ENCODE measurements at regions not wholly inside any gene's neighbourhood (a gene's known extent, or its start where the extent isn't known, plus 50 kb on each side); places are given as distances from the start of the nearest gene placed in this dataset.

GRCh38 chr10:36606234-36606839, 519.1 kb upstream of the ANKRD30A start:
- no peak for DNase-seq (ENCODE audit: low read depth)
- no peak overlapping the region for H3K4me3 ChIP-seq (ENCODE audit: low read depth, low read length)
- TF ChIP-seq CTCF (IDR thresholded peaks at IDR 0.05; ENCODE audit: low read depth, low read length, missing control alignments) = no peak

GRCh38 chr10:36604316-36604715, 521.1 kb upstream of the ANKRD30A start:
- DNase-seq (ENCODE audit: low read depth) = no peak
- no peak overlapping the region for H3K4me3 ChIP-seq (ENCODE audit: low read depth, low read length)
- TF ChIP-seq CTCF (IDR thresholded peaks at IDR 0.05; ENCODE audit: low read depth, low read length, missing control alignments) = no peak

GRCh38 chr10:36603688-36604087, 521.7 kb upstream of the ANKRD30A start:
- no peak for TF ChIP-seq CTCF (IDR thresholded peaks at IDR 0.05; ENCODE audit: low read depth, low read length, missing control alignments)
- H3K4me3 ChIP-seq (ENCODE audit: low read depth, low read length) = no peak overlapping the region
- DNase-seq (ENCODE audit: low read depth) = no peak

GRCh38 chr10:36602374-36602773, 523.0 kb upstream of the ANKRD30A start:
- DNase-seq (ENCODE audit: low read depth) = no peak
- no peak for TF ChIP-seq CTCF (IDR thresholded peaks at IDR 0.05; ENCODE audit: low read depth, low read length, missing control alignments)
- no peak overlapping the region for H3K4me3 ChIP-seq (ENCODE audit: low read depth, low read length)

- H3K4me3 ChIP-seq (ENCODE audit: low read depth, low read length) = no peak overlapping the region
- no peak for DNase-seq (ENCODE audit: low read depth)
- no peak for TF ChIP-seq CTCF (IDR thresholded peaks at IDR 0.05; ENCODE audit: low read depth, low read length, missing control alignments)
Measured at GRCh38 chr10:36597756-36598320, 527.6 kb upstream of the ANKRD30A start.

- H3K4me3 ChIP-seq (ENCODE audit: low read depth, low read length) = no peak overlapping the region
- no peak for DNase-seq (ENCODE audit: low read depth)
- no peak for TF ChIP-seq CTCF (IDR thresholded peaks at IDR 0.05; ENCODE audit: low read depth, low read length, missing control alignments)
Measured at GRCh38 chr10:36592964-36593363, 532.4 kb upstream of the ANKRD30A start.

- TF ChIP-seq CTCF (IDR thresholded peaks at IDR 0.05; ENCODE audit: low read depth, low read length, missing control alignments) = no peak
Measured at GRCh38 chr10:36591436-36591835, 534.0 kb upstream of the ANKRD30A start.

More at GRCh38 chr10:36591436-36591835, 534.0 kb upstream of the ANKRD30A start:
- no peak for DNase-seq (ENCODE audit: low read depth)
- no peak overlapping the region for H3K4me3 ChIP-seq (ENCODE audit: low read depth, low read length)
